ENCODE measurements at regions not wholly inside any gene's neighbourhood (a gene's known extent, or its start where the extent isn't known, plus 50 kb on each side); places are given as distances from the start of the nearest gene placed in this dataset.

- no peak for DNase-seq
Observed at GRCh38 chr18:70468861-70469547, 180.2 kb downstream of the SOCS6 start.

- peak; percentile 26 for DNase-seq
Observed at GRCh38 chr18:70464343-70465114, 175.7 kb downstream of the SOCS6 start.

- DNase-seq, result no peak
Observed at GRCh38 chr18:70463085-70463484, 174.2 kb downstream of the SOCS6 start.

GRCh38 chr18:70462078-70462439 lies 173.2 kb downstream of the SOCS6 start:
- DNase-seq, result no peak

- DNase-seq, result no peak
Observed at GRCh38 chr18:70461323-70462077, 172.7 kb downstream of the SOCS6 start.

GRCh38 chr18:70459731-70460130 lies 170.9 kb downstream of the SOCS6 start:
- DNase-seq, result no peak

- DNase-seq, result no peak
Observed at GRCh38 chr18:70459251-70459650, 170.4 kb downstream of the SOCS6 start.

- DNase-seq, result no peak
Observed at GRCh38 chr18:70457788-70458187, 168.9 kb downstream of the SOCS6 start.

GRCh38 chr18:70457223-70457622 lies 168.4 kb downstream of the SOCS6 start:
- no peak for DNase-seq

- no peak for DNase-seq
Observed at GRCh38 chr18:70456376-70456775, 167.5 kb downstream of the SOCS6 start.

- no peak for DNase-seq
Observed at GRCh38 chr18:70455731-70456130, 166.9 kb downstream of the SOCS6 start.

- DNase-seq, result peak; percentile 59
Observed at GRCh38 chr18:70454704-70455322, 166.0 kb downstream of the SOCS6 start.

- no peak for DNase-seq
Observed at GRCh38 chr18:70453058-70453775, 164.4 kb downstream of the SOCS6 start.

- DNase-seq, result no peak
Observed at GRCh38 chr18:70452501-70452900, 163.7 kb downstream of the SOCS6 start.

GRCh38 chr18:70450426-70451253 lies 161.8 kb downstream of the SOCS6 start:
- DNase-seq, result no peak

- no peak for DNase-seq
Observed at GRCh38 chr18:70448588-70448987, 159.7 kb downstream of the SOCS6 start.

GRCh38 chr18:70446063-70446462 lies 157.2 kb downstream of the SOCS6 start:
- DNase-seq, result no peak

- DNase-seq, result no peak
Observed at GRCh38 chr18:70442933-70443332, 154.1 kb downstream of the SOCS6 start.

- DNase-seq, result no peak
Observed at GRCh38 chr18:70432804-70433400, 144.1 kb downstream of the SOCS6 start.

- DNase-seq, result no peak
Observed at GRCh38 chr18:70431203-70431624, 142.4 kb downstream of the SOCS6 start.

- DNase-seq, result no peak
Observed at GRCh38 chr18:70430501-70431173, 141.8 kb downstream of the SOCS6 start.
